ENCODE measurements at regions not wholly inside any gene's neighbourhood (a gene's known extent, or its start where the extent isn't known, plus 50 kb on each side); places are given as distances from the start of the nearest gene placed in this dataset.
A peak's percentile ranks its signal among the peaks of the same experiment; 100 is the strongest.

DNA sequence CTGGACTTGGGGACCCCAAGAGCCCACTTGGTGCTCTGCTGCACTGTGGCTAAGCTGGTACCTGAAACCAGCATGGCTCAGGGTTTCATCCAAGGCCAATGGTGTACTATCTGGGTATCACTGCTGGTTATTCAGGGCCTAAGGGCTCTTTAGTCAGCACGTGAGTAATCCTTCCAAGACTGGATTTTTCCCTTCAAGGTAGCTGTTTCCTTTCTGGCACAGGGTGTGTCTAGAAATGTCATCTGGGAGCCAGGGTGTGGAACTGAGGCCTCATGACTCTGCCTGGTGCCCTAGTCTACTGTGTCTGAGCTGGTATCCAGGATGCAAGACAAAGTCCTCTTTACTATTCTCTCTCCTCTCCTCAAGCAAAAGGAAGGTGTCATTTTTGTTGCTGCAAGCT, 99.0 kb upstream of the QRFPR start:
- no peak overlapping the region for H3K4me3 ChIP-seq (ENCODE audit: low read depth, low read length)
- TF ChIP-seq CTCF (IDR thresholded peaks at IDR 0.05; ENCODE audit: borderline replicate concordance, insufficient read depth, low read depth, low read length): no peak

DNA sequence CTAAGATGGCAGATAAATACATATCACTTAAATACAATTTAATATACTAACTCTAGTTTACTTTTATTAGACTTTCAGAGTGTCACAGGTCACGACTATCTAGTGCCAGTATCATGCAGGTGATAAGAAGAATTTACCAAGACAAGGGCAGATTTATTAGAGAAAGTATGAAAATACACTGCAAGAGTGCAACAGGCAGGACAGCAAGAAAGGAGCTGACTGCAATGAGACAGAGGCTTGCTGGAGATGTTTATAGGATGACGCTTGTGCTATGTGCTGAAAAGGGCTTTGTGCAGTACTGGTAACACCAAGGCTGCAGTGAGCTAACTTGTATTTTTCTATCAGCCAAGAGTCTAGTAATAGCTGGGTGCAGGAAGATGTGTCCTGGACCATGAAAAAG, 96.7 kb upstream of the QRFPR start:
- TF ChIP-seq CTCF (IDR thresholded peaks at IDR 0.05; ENCODE audit: borderline replicate concordance, insufficient read depth, low read depth, low read length): no peak

DNA sequence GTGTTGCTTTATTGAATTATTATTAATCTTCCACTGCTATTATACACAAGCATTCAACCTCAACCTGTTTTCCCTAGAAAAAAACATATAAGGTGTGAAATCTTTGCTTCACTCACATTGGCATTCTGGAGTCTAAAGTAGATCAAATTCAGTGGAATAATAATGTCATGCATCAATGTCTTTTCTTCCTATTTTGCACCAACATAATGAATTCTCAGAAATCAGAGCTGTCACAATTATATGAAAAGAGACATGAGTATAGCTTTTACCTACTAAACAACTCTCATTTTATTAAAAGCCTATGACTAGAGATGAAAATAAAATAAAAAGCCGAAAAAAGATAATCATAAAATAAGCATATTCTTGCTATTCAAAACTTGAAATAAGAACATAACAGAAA, 96.3 kb upstream of the QRFPR start:
- TF ChIP-seq CTCF (IDR thresholded peaks at IDR 0.05; ENCODE audit: borderline replicate concordance, insufficient read depth, low read depth, low read length): no peak

More for the DNA sequence above, 96.7 kb upstream of the QRFPR start:
- H3K4me3 ChIP-seq (ENCODE audit: low read depth, low read length): no peak overlapping the region

DNA sequence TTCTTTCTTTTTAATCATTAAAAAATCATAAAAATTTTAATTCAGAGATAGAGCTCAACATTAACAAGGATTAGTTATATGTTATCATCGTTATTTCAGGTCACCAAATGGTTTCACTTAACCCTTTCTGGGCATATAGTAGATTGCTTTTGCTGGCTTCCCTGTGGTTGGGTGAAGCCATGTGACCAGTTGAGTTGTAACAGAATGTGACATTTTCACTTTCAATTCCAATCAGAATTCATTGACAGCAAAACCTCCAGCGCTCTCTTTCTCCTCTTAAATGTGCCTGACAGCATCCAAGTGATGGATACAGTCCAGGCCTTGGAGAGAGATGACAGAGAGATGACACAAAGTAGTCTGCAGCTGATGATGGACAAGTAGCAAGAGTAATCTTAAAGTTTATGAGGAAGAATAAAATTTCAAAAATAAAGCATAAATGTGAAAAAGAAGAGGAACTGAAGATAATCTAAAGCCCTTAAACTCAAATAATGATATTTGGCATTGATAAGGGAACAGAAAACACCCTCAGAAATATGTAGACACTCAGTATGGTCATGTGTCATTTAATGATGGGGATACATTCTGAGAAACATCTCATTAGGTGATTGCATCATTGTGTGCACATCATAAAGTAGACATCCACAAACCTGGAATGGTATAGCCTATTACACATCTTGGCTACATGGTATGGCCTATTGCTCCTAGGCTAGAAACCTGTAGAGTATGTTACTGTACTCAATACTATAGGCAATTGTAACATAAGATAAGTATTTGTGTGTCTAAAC, 92.3 kb upstream of the QRFPR start:
- no peak overlapping the region for H3K4me3 ChIP-seq (ENCODE audit: low read depth, low read length)

More for the DNA sequence above, 96.3 kb upstream of the QRFPR start:
- H3K4me3 ChIP-seq (ENCODE audit: low read depth, low read length): no peak overlapping the region

DNA sequence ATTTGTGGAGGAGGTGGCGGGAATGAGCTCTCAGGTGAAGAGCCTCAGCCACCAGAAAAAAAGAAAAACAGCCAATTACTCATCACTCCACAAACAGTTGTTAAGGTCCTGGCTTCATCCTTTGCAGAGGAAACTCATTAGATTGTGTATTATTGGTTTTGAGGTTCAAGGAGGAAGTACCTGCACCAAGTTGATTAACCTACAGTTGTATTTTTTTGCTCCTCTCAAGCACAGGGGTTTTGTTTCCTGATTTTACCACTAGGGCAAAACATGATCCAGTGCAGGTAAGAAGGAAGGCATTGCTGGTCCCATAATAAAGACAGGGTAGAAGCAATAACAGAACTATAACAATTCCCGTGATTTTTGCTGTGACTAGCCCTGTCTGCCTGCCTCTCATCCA, 84.0 kb upstream of the QRFPR start:
- no peak overlapping the region for H3K4me3 ChIP-seq (ENCODE audit: low read depth, low read length)
- TF ChIP-seq CTCF (IDR thresholded peaks at IDR 0.05; ENCODE audit: borderline replicate concordance, insufficient read depth, low read depth, low read length): 0 out of 2 replicates have a peak, but pooled peaks have one; percentile 5

More for the DNA sequence above, 92.3 kb upstream of the QRFPR start:
- TF ChIP-seq CTCF (IDR thresholded peaks at IDR 0.05; ENCODE audit: borderline replicate concordance, insufficient read depth, low read depth, low read length): no peak

DNA sequence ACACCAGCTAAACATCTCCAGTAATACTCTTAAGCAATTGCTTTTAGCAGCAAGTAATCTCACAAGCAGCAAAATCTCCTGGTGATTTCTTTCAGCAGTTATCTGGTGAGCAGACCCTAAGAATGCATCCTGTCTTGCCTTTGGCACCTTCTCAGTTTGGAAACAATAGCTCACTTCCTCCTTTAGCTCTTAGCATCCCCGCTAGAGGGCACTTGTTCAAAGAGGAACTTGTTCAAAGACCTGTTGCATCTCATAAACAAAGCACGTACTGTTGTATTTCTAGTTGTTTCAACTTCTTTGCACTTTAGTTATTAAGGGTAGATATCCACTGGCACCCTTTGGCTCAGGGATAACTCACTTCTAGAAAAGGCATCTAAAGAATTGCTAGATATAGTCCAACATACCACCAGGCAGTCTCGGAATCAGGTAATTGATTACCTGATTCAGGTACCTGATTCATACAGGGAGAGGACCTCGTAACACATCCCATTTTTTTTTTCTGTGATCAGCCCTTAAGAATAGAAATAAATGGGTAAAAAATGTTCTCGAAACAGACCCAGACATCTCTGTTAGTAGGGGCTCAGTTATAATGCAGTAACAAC, 81.9 kb upstream of the QRFPR start:
- TF ChIP-seq CTCF (IDR thresholded peaks at IDR 0.05; ENCODE audit: borderline replicate concordance, insufficient read depth, low read depth, low read length): peak; percentile 80
- H3K4me3 ChIP-seq (ENCODE audit: low read depth, low read length): no peak overlapping the region

- TF ChIP-seq CTCF (IDR thresholded peaks at IDR 0.05; ENCODE audit: borderline replicate concordance, insufficient read depth, low read depth, low read length): no peak
Observed at GRCh38 chr4:121459026-121459425, 78.2 kb upstream of the QRFPR start.

More at GRCh38 chr4:121459026-121459425, 78.2 kb upstream of the QRFPR start:
- no peak overlapping the region for H3K4me3 ChIP-seq (ENCODE audit: low read depth, low read length)

Measured in GM12875 (cell line).